SK-N-SH (cell line): ENCODE measurements at regions not wholly inside any gene's neighbourhood (a gene's known extent, or its start where the extent isn't known, plus 50 kb on each side); places are given as distances from the start of the nearest gene placed in this dataset.

Source experiments
- CTCF ChIA-PET: fragments of 300-600, 350-600 bp; formaldehyde crosslinking; extraction: SDS; loops from one replicate; lab custom pipeline; 2021; lab: Yijun Ruan, JAX
- POLR2A ChIA-PET: fragments of 350-600 bp; sonication (Branson Sonifier 250); formaldehyde crosslinking; extraction: SDS; loops from one replicate; lab custom pipeline; 2020; ENCODE audit warnings: antibody characterized with exemption, inconsistent platforms; lab: Yijun Ruan, JAX
- DNase-seq: peaks from one replicate; pipeline ENCODE4 v3.0.0; 2012
- H2AFZ ChIP-seq: fragments of 200-600 bp; sonication (generic); 2 replicates; pipeline ENCODE4 v1.8.1; 2016; ENCODE audit warnings: antibody characterized with exemption, mild to moderate bottlenecking, low read depth
- H3F3A ChIP-seq: fragments of 200-600 bp; sonication (generic); replicated peaks from 2 replicates; pipeline ENCODE3; 2016; ENCODE audit warnings: antibody characterized with exemption, mild to moderate bottlenecking; ENCODE audit not compliant: insufficient read depth
- H3K27ac ChIP-seq, 2 experiments: fragments of 200-500 bp in 1 of 2; fragments of 200-600 bp in 1 of 2; sonication (Bioruptor generic) in 1 of 2; sonication (generic), shearing (Covaris generic) in 1 of 2; 2 replicates each; pipeline versions ENCODE4 v1.5.1 to v1.6.1; 2014 to 2016; ENCODE audit warnings: low read depth in 2 of 2, inconsistent platforms in 1 of 2, low read length in 1 of 2, mild to moderate bottlenecking in 1 of 2, mixed read lengths in 1 of 2
- H3K27me3 ChIP-seq: fragments of 200-600 bp; sonication (generic), shearing (Covaris generic); 2 replicates; pipeline ENCODE4 v1.6.1; 2016; ENCODE audit warnings: mixed run types; ENCODE audit not compliant: insufficient read depth
- H3K36me3 ChIP-seq, 2 experiments: fragments of 200-500 bp in 1 of 2; fragments of 200-600 bp in 1 of 2; sonication (Bioruptor generic) in 1 of 2; sonication (generic) in 1 of 2; replicated peaks in 1 of 2; 2 replicates each; pipeline versions ENCODE3 to v1.5.1; 2014 to 2016; ENCODE audit warnings: low read length in 1 of 2, mild to moderate bottlenecking in 1 of 2; ENCODE audit not compliant: insufficient read depth in 2 of 2, control insufficient read depth in 1 of 2
- H3K4me1 ChIP-seq, 2 experiments: fragments of 200-500 bp in 1 of 2; fragments of 200-600 bp in 1 of 2; sonication (Bioruptor generic) in 1 of 2; sonication (generic), shearing (Covaris generic) in 1 of 2; 2 replicates each; pipeline versions ENCODE4 v1.5.1 to v1.6.1; 2014 to 2016; ENCODE audit warnings: low read depth in 1 of 2, low read length in 1 of 2, mixed run types in 1 of 2; ENCODE audit not compliant: insufficient read depth in 2 of 2, control insufficient read depth in 1 of 2
- H3K4me2 ChIP-seq: fragments of 200-600 bp; sonication (generic), shearing (Covaris generic); 2 replicates; pipeline ENCODE4 v1.6.1; 2017; ENCODE audit warnings: mixed run types
- H3K4me3 ChIP-seq, 2 experiments: fragments of 200-500 bp in 1 of 2; fragments of 200-600 bp in 1 of 2; sonication (Bioruptor generic) in 1 of 2; sonication (generic), shearing (Covaris generic) in 1 of 2; 2 replicates each; pipeline versions ENCODE4 v1.5.1 to v1.8.1; 2014 to 2016; ENCODE audit warnings: low read depth in 2 of 2, inconsistent platforms in 1 of 2, low read length in 1 of 2, mild to moderate bottlenecking in 1 of 2, mixed read lengths in 1 of 2, moderate library complexity in 1 of 2
- H3K79me2 ChIP-seq: fragments of 200-600 bp; sonication (generic); 2 replicates; pipeline ENCODE4 v1.8.1; 2017; ENCODE audit warnings: mild to moderate bottlenecking; ENCODE audit not compliant: insufficient read depth
- H3K9ac ChIP-seq: fragments of 200-600 bp; sonication (generic); 2 replicates; pipeline ENCODE4 v1.6.1; 2017; ENCODE audit warnings: mixed run types
- H3K9me2 ChIP-seq: fragments of 200-600 bp; sonication (generic); 2 replicates; pipeline ENCODE4 v1.6.1; 2017; ENCODE audit warnings: mixed run types
- H3K9me3 ChIP-seq: fragments of 200-600 bp; sonication (generic); 2 replicates; pipeline ENCODE4 v1.6.1; 2017; ENCODE audit warnings: mixed run types, mild to moderate bottlenecking, moderate library complexity
- H4K20me1 ChIP-seq: fragments of 200-600 bp; sonication (generic); 2 replicates; pipeline ENCODE4 v1.6.1; 2017; ENCODE audit warnings: mild to moderate bottlenecking, mixed run types; ENCODE audit not compliant: insufficient read depth
- EZH2phosphoT487 ChIP-seq: fragments of 200-600 bp; sonication (generic); IDR thresholded peaks from 2 replicates; pipeline ENCODE4 v1.6.1; 2017; ENCODE audit warnings: low read depth, mixed run types, mild to moderate bottlenecking, antibody characterized with exemption, moderate library complexity, borderline replicate concordance
- FOSL2 ChIP-seq: IDR thresholded peaks from 2 replicates; pipeline ENCODE4 v1.4.0; 2012; ENCODE audit warnings: low read depth, mild to moderate bottlenecking, moderate library complexity, borderline replicate concordance
- FOXJ3 ChIP-seq: sonication (generic); formaldehyde crosslinking; IDR thresholded peaks from 2 replicates; pipeline ENCODE4 v1.5.1; 2020; ENCODE audit warnings: mild to moderate bottlenecking, missing genetic modification reagents
- GABPA ChIP-seq: IDR thresholded peaks from 2 replicates; pipeline ENCODE4 v1.4.0; 2012; ENCODE audit warnings: low read depth, mild to moderate bottlenecking
- GATA2 ChIP-seq: sonication (generic); formaldehyde crosslinking; IDR thresholded peaks from 2 replicates; pipeline ENCODE4 v1.5.0; 2020; ENCODE audit warnings: mild to moderate bottlenecking, missing genetic modification reagents
- MXI1 ChIP-seq: IDR thresholded peaks from 2 replicates; pipeline ENCODE4 v1.6.1; 2012; ENCODE audit warnings: mild to moderate bottlenecking, low read depth, low read length, improper control_type of control experiment
- NFIC ChIP-seq: IDR thresholded peaks from 2 replicates; pipeline ENCODE4 v1.4.0; 2012; ENCODE audit warnings: borderline replicate concordance
- NRF1 ChIP-seq: IDR thresholded peaks from 2 replicates; pipeline ENCODE4 v1.6.1; 2012; ENCODE audit warnings: low read depth, mild to moderate bottlenecking, low read length
- POLR2AphosphoS5 ChIP-seq: IDR thresholded peaks from 2 replicates; pipeline ENCODE4 v1.6.1; 2012; ENCODE audit warnings: low read depth, low read length
- RFX5 ChIP-seq: IDR thresholded peaks from 2 replicates; pipeline ENCODE4 v1.6.1; 2012; ENCODE audit warnings: mild to moderate bottlenecking, improper control_type of control experiment, low read length
- SMC3 ChIP-seq: IDR thresholded peaks from 2 replicates; pipeline ENCODE4 v1.6.1; 2012; ENCODE audit warnings: low read depth, low read length, improper control_type of control experiment
- TAF1 ChIP-seq: IDR thresholded peaks from 2 replicates; pipeline ENCODE4 v1.6.1; 2012; ENCODE audit warnings: low read depth, mild to moderate bottlenecking, low read length, moderate library complexity, borderline replicate concordance
- TCF12 ChIP-seq: IDR thresholded peaks from 2 replicates; pipeline ENCODE4 v1.4.0; 2012
- TEAD4 ChIP-seq: IDR thresholded peaks from 2 replicates; pipeline ENCODE4 v1.4.0; 2012; ENCODE audit warnings: mild to moderate bottlenecking, borderline replicate concordance; ENCODE audit not compliant: insufficient read depth
- YY1 ChIP-seq: IDR thresholded peaks from 2 replicates; pipeline ENCODE4 v1.4.0; 2012; ENCODE audit warnings: low read depth, mild to moderate bottlenecking
- WGBS: methylation state at CpG from one replicate; pipeline ENCODE4 v1.1.6; 2017; ENCODE audit warnings: low lambda C conversion rate; 5-methylcytosine and 5-hydroxymethylcytosine counted together
- TF ChIP-seq, protein P1 (sequence below): IDR thresholded peaks from 2 replicates; pipeline ENCODE4 v1.6.1; 2012; ENCODE audit warnings: mild to moderate bottlenecking, low read depth, low read length, moderate library complexity
- TF ChIP-seq, protein P2 (sequence below): IDR thresholded peaks from 2 replicates; pipeline ENCODE4 v1.4.0; 2012; ENCODE audit warnings: low read depth
- TF ChIP-seq, protein P3 (sequence below): fragments of 150-350 bp; IDR thresholded peaks from 2 replicates; pipeline ENCODE4 v1.6.1; 2016; ENCODE audit warnings: mild to moderate bottlenecking, low read depth, low read length
- TF ChIP-seq, protein P4 (sequence below): fragments of 150-350 bp; IDR thresholded peaks from 2 replicates; pipeline ENCODE4 v1.6.1; 2017; ENCODE audit warnings: antibody characterized with exemption, low read length, low read depth, borderline replicate concordance
- TF ChIP-seq, protein P5 (sequence below): fragments of 200-600 bp; sonication (generic); IDR thresholded peaks from 2 replicates; pipeline ENCODE4 v1.6.1; 2017; ENCODE audit warnings: antibody characterized with exemption, mild to moderate bottlenecking, moderate library complexity

DNA sequence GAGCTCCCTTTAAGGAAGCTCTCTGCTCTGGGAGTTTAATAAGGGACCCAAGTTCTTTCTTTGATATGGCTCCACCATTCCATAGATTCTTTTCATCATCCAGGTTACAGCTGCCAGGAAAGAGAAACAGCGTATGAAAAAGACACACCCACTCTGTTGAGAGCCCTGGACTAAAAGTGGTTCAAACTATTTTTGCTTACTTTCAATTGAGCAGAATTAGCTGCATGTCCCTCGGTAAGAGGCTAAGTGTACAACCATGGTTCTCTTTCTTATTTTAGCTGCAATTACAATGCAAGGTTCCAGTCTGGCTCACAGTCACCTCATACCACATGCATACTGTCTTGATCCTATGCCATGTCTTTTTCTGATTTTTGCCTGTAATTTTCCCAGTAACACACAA is 1288.3 kb downstream of the NSUN3 start:
- no peaks in the 10 kb centered on the region for H3K27me3 ChIP-seq
- H2AFZ ChIP-seq: no peak overlapping the region
- H3K79me2 ChIP-seq: no peaks in the 10 kb centered on the region
- CTCF ChIA-PET: no interaction called here
- DNase-seq: no peak
- H3K36me3 ChIP-seq: no peaks in the 10 kb centered on the region
- no peaks in the 10 kb centered on the region for H3K9me2 ChIP-seq
- H3K4me3 ChIP-seq: no peak overlapping the region
- H3K9ac ChIP-seq: no peak overlapping the region
- TF ChIP-seq NFIC (no peak), TEAD4 (no peak), NRF1 (no peak), EZH2phosphoT487 (no peak), MXI1 (no peak), RFX5 (no peak), FOSL2 (no peak), TAF1 (no peak), GATA2 (CRISPR knock-in tag) (no peak), YY1 (no peak), TCF12 (no peak), SMC3 (no peak)
- TF ChIP-seq, protein P1, sequence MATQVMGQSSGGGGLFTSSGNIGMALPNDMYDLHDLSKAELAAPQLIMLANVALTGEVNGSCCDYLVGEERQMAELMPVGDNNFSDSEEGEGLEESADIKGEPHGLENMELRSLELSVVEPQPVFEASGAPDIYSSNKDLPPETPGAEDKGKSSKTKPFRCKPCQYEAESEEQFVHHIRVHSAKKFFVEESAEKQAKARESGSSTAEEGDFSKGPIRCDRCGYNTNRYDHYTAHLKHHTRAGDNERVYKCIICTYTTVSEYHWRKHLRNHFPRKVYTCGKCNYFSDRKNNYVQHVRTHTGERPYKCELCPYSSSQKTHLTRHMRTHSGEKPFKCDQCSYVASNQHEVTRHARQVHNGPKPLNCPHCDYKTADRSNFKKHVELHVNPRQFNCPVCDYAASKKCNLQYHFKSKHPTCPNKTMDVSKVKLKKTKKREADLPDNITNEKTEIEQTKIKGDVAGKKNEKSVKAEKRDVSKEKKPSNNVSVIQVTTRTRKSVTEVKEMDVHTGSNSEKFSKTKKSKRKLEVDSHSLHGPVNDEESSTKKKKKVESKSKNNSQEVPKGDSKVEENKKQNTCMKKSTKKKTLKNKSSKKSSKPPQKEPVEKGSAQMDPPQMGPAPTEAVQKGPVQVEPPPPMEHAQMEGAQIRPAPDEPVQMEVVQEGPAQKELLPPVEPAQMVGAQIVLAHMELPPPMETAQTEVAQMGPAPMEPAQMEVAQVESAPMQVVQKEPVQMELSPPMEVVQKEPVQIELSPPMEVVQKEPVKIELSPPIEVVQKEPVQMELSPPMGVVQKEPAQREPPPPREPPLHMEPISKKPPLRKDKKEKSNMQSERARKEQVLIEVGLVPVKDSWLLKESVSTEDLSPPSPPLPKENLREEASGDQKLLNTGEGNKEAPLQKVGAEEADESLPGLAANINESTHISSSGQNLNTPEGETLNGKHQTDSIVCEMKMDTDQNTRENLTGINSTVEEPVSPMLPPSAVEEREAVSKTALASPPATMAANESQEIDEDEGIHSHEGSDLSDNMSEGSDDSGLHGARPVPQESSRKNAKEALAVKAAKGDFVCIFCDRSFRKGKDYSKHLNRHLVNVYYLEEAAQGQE: no peak
- TF ChIP-seq, protein P2, sequence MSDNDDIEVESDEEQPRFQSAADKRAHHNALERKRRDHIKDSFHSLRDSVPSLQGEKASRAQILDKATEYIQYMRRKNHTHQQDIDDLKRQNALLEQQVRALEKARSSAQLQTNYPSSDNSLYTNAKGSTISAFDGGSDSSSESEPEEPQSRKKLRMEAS: no peak
- TF ChIP-seq, protein P3, sequence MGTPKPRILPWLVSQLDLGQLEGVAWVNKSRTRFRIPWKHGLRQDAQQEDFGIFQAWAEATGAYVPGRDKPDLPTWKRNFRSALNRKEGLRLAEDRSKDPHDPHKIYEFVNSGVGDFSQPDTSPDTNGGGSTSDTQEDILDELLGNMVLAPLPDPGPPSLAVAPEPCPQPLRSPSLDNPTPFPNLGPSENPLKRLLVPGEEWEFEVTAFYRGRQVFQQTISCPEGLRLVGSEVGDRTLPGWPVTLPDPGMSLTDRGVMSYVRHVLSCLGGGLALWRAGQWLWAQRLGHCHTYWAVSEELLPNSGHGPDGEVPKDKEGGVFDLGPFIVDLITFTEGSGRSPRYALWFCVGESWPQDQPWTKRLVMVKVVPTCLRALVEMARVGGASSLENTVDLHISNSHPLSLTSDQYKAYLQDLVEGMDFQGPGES: no peak
- TF ChIP-seq, all 33 proteins: peak for 0
- H3K4me2 ChIP-seq: no peak overlapping the region
- WGBS: 44% methylated on average over 2 of the region's 2 CpGs
- H4K20me1 ChIP-seq: no peaks in the 10 kb centered on the region
- no peaks in the 10 kb centered on the region for H3F3A ChIP-seq
- H3K4me1 ChIP-seq: no peaks in the 10 kb centered on the region
- POLR2A ChIA-PET: no interaction called here
- no peak overlapping the region for H3K27ac ChIP-seq
- H3K9me3 ChIP-seq: no peaks in the 10 kb centered on the region

DNA sequence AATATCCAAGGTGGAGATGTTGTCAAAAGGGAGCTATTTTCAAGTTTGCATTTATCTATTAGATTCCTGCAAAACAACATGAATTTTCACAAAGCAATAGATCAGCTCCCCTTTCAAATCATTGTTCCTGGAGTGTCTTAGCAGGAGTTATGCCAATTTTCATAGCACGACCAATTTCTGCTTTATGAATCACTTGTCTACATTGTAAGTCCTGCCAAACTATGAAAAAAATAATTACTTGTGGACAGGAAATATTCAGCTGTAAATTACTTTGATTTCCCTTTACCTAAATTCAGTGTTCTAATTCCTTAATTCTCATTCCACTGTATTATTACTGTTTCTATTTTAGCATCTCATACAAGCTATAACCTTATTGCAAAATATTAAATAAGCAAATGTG is 1289.6 kb downstream of the NSUN3 start:
- WGBS: 23% methylated on average over 1 of the region's 1 CpG
- Histone ChIP-seq H3K36me3 (no peaks in the 10 kb centered on the region), H3K4me2 (no peak overlapping the region), H3F3A (no peaks in the 10 kb centered on the region), H3K4me1 (no peaks in the 10 kb centered on the region), H3K4me3 (no peak overlapping the region), H4K20me1 (no peaks in the 10 kb centered on the region), H2AFZ (no peak overlapping the region), H3K27me3 (no peaks in the 10 kb centered on the region), H3K79me2 (no peaks in the 10 kb centered on the region), H3K9ac (no peak overlapping the region), H3K27ac (no peak overlapping the region), H3K9me3 (no peaks in the 10 kb centered on the region), H3K9me2 (no peaks in the 10 kb centered on the region)
- DNase-seq: no peak
- CTCF ChIA-PET: no interaction called here
- no peak for TF ChIP-seq GATA2 (CRISPR knock-in tag)
- TF ChIP-seq, protein P3: no peak
- TF ChIP-seq, protein P4, sequence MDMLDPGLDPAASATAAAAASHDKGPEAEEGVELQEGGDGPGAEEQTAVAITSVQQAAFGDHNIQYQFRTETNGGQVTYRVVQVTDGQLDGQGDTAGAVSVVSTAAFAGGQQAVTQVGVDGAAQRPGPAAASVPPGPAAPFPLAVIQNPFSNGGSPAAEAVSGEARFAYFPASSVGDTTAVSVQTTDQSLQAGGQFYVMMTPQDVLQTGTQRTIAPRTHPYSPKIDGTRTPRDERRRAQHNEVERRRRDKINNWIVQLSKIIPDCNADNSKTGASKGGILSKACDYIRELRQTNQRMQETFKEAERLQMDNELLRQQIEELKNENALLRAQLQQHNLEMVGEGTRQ: no peak
- no peak for TF ChIP-seq GABPA
- TF ChIP-seq FOXJ3 (CRISPR knock-in tag): no peak
- TF ChIP-seq POLR2AphosphoS5: no peak
- TF ChIP-seq, protein P5, sequence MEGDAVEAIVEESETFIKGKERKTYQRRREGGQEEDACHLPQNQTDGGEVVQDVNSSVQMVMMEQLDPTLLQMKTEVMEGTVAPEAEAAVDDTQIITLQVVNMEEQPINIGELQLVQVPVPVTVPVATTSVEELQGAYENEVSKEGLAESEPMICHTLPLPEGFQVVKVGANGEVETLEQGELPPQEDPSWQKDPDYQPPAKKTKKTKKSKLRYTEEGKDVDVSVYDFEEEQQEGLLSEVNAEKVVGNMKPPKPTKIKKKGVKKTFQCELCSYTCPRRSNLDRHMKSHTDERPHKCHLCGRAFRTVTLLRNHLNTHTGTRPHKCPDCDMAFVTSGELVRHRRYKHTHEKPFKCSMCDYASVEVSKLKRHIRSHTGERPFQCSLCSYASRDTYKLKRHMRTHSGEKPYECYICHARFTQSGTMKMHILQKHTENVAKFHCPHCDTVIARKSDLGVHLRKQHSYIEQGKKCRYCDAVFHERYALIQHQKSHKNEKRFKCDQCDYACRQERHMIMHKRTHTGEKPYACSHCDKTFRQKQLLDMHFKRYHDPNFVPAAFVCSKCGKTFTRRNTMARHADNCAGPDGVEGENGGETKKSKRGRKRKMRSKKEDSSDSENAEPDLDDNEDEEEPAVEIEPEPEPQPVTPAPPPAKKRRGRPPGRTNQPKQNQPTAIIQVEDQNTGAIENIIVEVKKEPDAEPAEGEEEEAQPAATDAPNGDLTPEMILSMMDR: no peak
- POLR2A ChIA-PET: no interaction called here
